HG03139 (cell line): ENCODE measurements at regions not wholly inside any gene's neighbourhood (a gene's known extent, or its start where the extent isn't known, plus 50 kb on each side); places are given as distances from the start of the nearest gene placed in this dataset.

Source experiments
- ATAC-seq: cut with Tn5 transposase; IDR thresholded peaks from one replicate; pipeline ENCODE4 v1.9.1; 2021; ENCODE audit not compliant: unreplicated experiment

DNA sequence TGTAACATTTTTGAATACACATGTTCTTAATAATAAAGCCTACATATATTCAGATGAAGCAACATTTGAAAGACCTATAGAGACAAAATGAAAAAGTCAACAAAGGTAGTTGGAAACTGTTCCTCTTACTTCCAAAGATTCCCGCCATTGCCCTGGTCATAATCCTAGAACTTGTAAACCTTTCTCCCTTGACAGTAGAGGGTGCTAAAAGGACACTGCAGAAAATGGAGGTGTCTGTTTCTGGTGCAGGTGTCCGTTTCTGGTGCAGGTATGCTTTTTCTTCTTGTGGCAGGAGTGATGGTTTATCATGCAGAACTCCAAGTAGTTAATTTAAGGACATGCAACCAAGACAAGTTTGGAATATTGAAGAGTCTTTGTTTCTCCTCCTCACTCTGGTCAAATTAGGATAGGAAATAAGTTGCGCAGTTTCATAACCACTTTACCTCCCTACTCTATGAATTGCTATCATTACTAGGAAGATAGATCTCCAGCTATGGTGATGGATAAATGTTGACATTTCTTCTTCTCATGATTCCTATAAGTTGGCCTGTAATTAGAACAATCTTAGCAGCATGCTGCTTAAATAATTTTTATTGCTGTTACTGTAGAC is 56.0 kb upstream of the FAM174A start:
- ATAC-seq = peak; percentile 73

- ATAC-seq = no peak
Observed at GRCh38 chr5:100472091-100472490, 63.1 kb upstream of the FAM174A start.

DNA sequence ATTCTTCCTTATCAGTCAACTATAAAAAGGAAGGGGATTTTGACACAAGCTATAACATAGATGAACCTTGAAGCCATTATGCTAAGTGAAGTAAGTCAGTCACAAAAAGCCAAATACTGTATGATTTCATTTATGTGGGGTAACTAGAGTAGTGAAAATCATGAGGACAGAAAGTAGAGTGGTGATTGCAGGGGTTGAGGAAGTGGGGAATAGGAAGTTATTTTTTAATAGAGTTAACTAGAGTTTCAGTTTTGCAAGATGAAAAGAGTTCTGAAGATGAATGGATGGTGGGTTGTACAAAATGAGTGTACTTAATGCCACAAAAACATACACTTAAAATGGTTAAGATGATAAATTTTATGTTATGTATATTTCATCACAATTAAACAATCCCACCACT is 65.4 kb upstream of the FAM174A start:
- ATAC-seq = peak; percentile 97

GRCh38 chr5:100464418-100464817 is 70.8 kb upstream of the FAM174A start:
- no peak for ATAC-seq

DNA sequence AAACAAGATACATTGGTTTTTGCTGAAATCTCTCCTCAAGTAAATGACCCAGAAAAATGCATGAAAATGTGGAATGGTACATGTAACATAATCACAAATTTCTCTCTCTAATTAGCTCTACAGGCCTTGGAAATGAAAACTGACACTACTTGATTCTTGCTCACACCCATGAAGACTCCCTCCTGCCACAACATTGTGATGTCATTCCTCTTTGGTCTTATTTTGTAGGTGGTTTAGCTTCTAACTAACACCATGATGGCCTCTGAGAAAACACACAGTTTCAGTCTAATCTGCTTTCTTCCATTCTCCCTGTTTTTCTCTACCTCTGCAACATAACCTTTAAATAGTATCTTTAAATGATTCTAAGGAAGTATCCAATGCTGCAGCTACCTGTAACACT is 78.6 kb upstream of the FAM174A start:
- no peak for ATAC-seq

DNA sequence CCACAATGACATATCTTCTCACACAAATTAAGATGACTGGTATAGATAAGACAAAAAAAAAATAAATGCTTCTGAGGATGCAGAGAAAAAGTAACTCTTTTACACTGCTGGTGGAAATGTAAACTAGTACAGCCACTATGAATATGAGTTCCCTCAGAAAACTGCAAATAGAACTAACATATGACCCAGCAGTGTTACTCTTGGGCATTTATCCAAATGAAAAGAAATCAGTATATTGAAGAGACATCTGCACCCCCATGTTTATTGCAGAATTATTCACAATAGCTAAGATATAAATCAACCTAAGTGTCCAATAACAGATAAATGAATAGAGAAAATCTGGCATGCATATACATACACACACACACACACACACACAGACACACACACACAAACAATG is 83.0 kb upstream of the FAM174A start:
- no peak for ATAC-seq

GRCh38 chr5:100448111-100448528 is 87.1 kb upstream of the FAM174A start:
- no peak for ATAC-seq

- ATAC-seq = no peak
Observed at GRCh38 chr5:100446879-100447430, 88.2 kb upstream of the FAM174A start.

DNA sequence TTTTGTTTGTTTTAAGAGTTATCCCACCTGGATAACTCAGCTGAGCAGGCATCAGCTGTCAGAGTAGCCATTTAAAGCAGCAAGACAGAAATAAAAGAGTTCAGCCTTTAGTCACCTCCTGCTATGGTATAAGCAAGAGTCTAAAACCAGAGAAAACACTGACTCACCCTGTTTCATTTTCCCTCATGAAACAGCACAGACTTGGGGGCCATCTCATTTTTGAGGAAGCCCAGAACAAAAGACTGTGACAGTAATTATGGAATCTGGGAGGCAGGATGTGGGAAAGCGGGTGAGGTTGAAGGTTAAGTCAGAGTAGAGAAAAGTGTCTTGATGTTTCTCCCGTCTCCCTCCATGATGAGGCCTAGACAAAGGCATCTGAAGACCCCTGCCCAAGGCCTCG is 90.2 kb upstream of the FAM174A start:
- ATAC-seq = no peak

DNA sequence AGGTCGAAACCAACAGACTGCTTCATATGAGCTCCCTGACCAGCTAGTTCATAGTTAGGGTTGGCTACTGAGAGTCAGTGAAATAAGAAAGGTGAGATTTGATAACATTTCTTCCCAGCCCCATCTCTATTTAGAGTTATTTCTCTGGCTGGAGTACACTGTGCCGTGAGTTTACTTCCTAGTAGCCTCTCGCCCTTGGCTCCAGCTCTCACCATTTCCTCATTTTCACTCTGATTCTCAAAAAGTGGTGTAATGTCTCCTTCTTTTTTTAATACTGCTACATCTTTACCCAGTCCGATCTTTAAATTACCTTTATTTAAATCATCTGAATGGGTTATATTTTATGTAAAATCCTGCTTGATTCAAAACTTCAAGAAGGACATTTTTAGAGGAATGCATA is 100.4 kb upstream of the FAM174A start:
- no peak for ATAC-seq

- ATAC-seq = no peak
Observed at GRCh38 chr5:100432741-100433140, 102.4 kb upstream of the FAM174A start.

GRCh38 chr5:100430268-100431195 is 104.6 kb upstream of the FAM174A start:
- peak; percentile 82 for ATAC-seq

- no peak for ATAC-seq
Observed at GRCh38 chr5:100424787-100425186, 110.4 kb upstream of the FAM174A start.

- ATAC-seq = no peak
Observed at GRCh38 chr5:100424017-100424416, 111.2 kb upstream of the FAM174A start.

- ATAC-seq = no peak
Observed at GRCh38 chr5:100423330-100423729, 111.8 kb upstream of the FAM174A start.

DNA sequence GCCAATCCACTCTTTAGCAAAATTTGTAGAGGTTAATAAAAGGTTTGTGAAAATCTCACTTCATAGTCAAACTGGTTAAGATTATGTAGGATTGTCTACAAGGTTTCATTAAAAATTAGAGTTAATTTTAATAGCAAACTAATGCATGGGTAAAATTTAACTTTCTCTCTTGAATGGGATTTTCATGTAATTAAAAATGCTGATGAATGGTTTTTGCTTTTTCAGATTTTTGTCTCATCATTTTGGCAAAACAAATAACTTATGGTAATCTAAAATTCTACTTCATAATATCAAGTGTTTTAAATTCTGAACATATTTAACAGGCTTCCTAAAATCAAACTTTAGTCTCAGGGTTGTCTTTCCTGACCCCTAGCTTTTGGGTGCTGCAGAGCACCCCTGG is 113.8 kb upstream of the FAM174A start:
- ATAC-seq = no peak

- no peak for ATAC-seq
Observed at GRCh38 chr5:100418231-100418630, 116.9 kb upstream of the FAM174A start.

- no peak for ATAC-seq
Observed at GRCh38 chr5:100409660-100410151, 125.5 kb upstream of the FAM174A start.

GRCh38 chr5:100407053-100407452 is 128.1 kb upstream of the FAM174A start:
- no peak for ATAC-seq

GRCh38 chr5:100406640-100407039 is 128.5 kb upstream of the FAM174A start:
- ATAC-seq = no peak

DNA sequence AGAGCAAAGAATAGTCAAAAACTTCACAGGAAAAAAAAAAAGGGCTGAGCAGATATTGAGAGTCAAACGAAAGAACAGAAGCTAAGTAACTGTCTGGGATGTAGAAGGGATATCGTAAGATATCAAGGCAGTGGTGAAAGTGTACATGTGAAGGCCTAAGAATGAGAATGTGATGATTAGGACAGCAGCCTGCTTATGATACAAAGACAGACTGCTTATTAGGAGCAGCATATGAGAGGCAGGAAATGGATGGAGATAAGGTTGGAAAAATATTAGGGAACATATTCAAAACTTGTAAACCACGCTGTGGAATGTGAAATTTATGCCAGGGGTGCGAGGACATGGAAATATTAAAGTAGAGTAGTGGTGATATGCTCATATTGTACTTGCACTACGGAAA is 133.1 kb upstream of the FAM174A start:
- no peak for ATAC-seq

- no peak for ATAC-seq
Observed at GRCh38 chr5:100401149-100401548, 134.0 kb upstream of the FAM174A start.
